Osteocyte (in vitro differentiated cells): ENCODE measurements at regions not wholly inside any gene's neighbourhood (a gene's known extent, or its start where the extent isn't known, plus 50 kb on each side); places are given as distances from the start of the nearest gene placed in this dataset.

ENCODE experiments used
- DNase-seq: peaks from one replicate; pipeline ENCODE4 v3.0.0; 2021; ENCODE audit warnings: mixed read lengths; ENCODE audit not compliant: unreplicated experiment; ENCODE audit errors: extremely low spot score
- H3K27ac Mint-ChIP-seq: one replicate; pipeline ENCODE4 v1.8.0; 2021; ENCODE audit warnings: mild to moderate bottlenecking, mixed read lengths; ENCODE audit not compliant: unreplicated experiment
- H3K27me3 Mint-ChIP-seq: one replicate; pipeline ENCODE4 v1.8.0; 2021; ENCODE audit warnings: mixed read lengths; ENCODE audit not compliant: unreplicated experiment
- H3K36me3 Mint-ChIP-seq: one replicate; pipeline ENCODE4 v1.8.0; 2021; ENCODE audit warnings: mixed read lengths; ENCODE audit not compliant: unreplicated experiment
- H3K4me1 Mint-ChIP-seq: one replicate; pipeline ENCODE4 v1.8.0; 2021; ENCODE audit warnings: mixed read lengths; ENCODE audit not compliant: unreplicated experiment
- H3K4me3 Mint-ChIP-seq: one replicate; pipeline ENCODE4 v1.8.0; 2021; ENCODE audit warnings: mild to moderate bottlenecking, moderate library complexity, mixed read lengths; ENCODE audit not compliant: unreplicated experiment
- H3K9me3 Mint-ChIP-seq: one replicate; pipeline ENCODE4 v1.8.0; 2021; ENCODE audit warnings: mixed read lengths; ENCODE audit not compliant: unreplicated experiment
- CTCF ChIP-seq: fragments of 200-600 bp; sonication (generic); IDR thresholded peaks from 2 replicates; pipeline ENCODE4 v1.5.0; 2021; ENCODE audit warnings: antibody characterized with exemption, mild to moderate bottlenecking, moderate library complexity

GRCh38 chr5:173790836-173791546 lies 97.2 kb upstream of the CPEB4 start:
- no peak overlapping the region for H3K4me3 Mint-ChIP-seq
- no peak overlapping the region for H3K27ac Mint-ChIP-seq
- no peaks in the 10 kb centered on the region for H3K27me3 Mint-ChIP-seq
- no peak for TF ChIP-seq CTCF
- H3K36me3 Mint-ChIP-seq: no peaks in the 10 kb centered on the region
- H3K4me1 Mint-ChIP-seq: peaks cover 10% of the 10 kb centered on the region
- no peak for DNase-seq
- no peaks in the 10 kb centered on the region for H3K9me3 Mint-ChIP-seq

GRCh38 chr5:173791878-173792277 lies 96.3 kb upstream of the CPEB4 start:
- no peaks in the 10 kb centered on the region for H3K36me3 Mint-ChIP-seq
- peaks cover 10% of the 10 kb centered on the region for H3K4me1 Mint-ChIP-seq
- no peak for TF ChIP-seq CTCF
- DNase-seq: no peak
- H3K4me3 Mint-ChIP-seq: no peak overlapping the region
- H3K9me3 Mint-ChIP-seq: no peaks in the 10 kb centered on the region
- no peaks in the 10 kb centered on the region for H3K27me3 Mint-ChIP-seq
- H3K27ac Mint-ChIP-seq: no peak overlapping the region

- no peaks in the 10 kb centered on the region for H3K9me3 Mint-ChIP-seq
- peaks cover 10% of the 10 kb centered on the region for H3K4me1 Mint-ChIP-seq
- H3K36me3 Mint-ChIP-seq: no peaks in the 10 kb centered on the region
- no peaks in the 10 kb centered on the region for H3K27me3 Mint-ChIP-seq
- no peak for TF ChIP-seq CTCF
- no peak overlapping the region for H3K4me3 Mint-ChIP-seq
- no peak for DNase-seq
- no peak overlapping the region for H3K27ac Mint-ChIP-seq
Observed at GRCh38 chr5:173792781-173793547, 95.2 kb upstream of the CPEB4 start.

GRCh38 chr5:173793648-173794548 lies 94.3 kb upstream of the CPEB4 start:
- Mint-ChIP-seq H3K36me3 (no peaks in the 10 kb centered on the region), H3K4me1 (peaks cover 6% of the 10 kb centered on the region), H3K4me3 (no peak overlapping the region), H3K27me3 (no peaks in the 10 kb centered on the region), H3K9me3 (no peaks in the 10 kb centered on the region), H3K27ac (no peak overlapping the region)
- no peak for DNase-seq
- no peak for TF ChIP-seq CTCF
